H1 (cell line): ENCODE measurements at regions not wholly inside any gene's neighbourhood (a gene's known extent, or its start where the extent isn't known, plus 50 kb on each side); places are given as distances from the start of the nearest gene placed in this dataset.
A peak's percentile ranks its signal among the peaks of the same experiment; 100 is the strongest.

Experiments
- CTCF ChIA-PET: fragments of 300-600 bp; sonication (Branson Sonifier 250); formaldehyde crosslinking; loops from one replicate; lab custom pipeline; 2021; ENCODE audit not compliant: partially characterized antibody; lab: Charles Lee
- POLR2A ChIA-PET: fragments of 300-600 bp; sonication (Branson Sonifier 250); formaldehyde crosslinking; loops from one replicate; lab custom pipeline; 2021; ENCODE audit warnings: inconsistent platforms; ENCODE audit not compliant: partially characterized antibody; lab: Charles Lee
- DNase-seq, 2 experiments: peaks; one replicate each; pipeline versions ENCODE4 v3.0.0 to v3.0.0-alpha.2; 2010 to 2022; ENCODE audit warnings: low spot score in 2 of 2, low read depth in 1 of 2, mixed read lengths in 1 of 2
- FAIRE-seq: peaks from 2 replicates; lab custom pipeline; 2011; peaks lifted over from hg19 to GRCh38; lab: Jason Lieb, UNC
- H2AFZ ChIP-seq: 2 replicates; pipeline ENCODE4 v1.8.1; 2012; ENCODE audit warnings: low read length, inconsistent platforms
- H2AK5ac ChIP-seq: 2 replicates; pipeline ENCODE4 v1.6.1; 2013; ENCODE audit warnings: low read depth, low read length
- H2BK120ac ChIP-seq: replicated peaks from 2 replicates; pipeline ENCODE3; 2013; ENCODE audit warnings: low read depth, low read length, inconsistent platforms
- H2BK12ac ChIP-seq: 2 replicates; pipeline ENCODE4 v1.6.1; 2013; ENCODE audit warnings: low read depth, low read length
- H2BK15ac ChIP-seq: 2 replicates; pipeline ENCODE4 v1.6.1; 2013; ENCODE audit warnings: low read length
- H2BK20ac ChIP-seq: 2 replicates; pipeline ENCODE4 v1.6.1; 2013; ENCODE audit warnings: low read length
- H2BK5ac ChIP-seq: 2 replicates; pipeline ENCODE4 v1.6.1; 2013; ENCODE audit warnings: low read depth, low read length
- H3K14ac ChIP-seq: 2 replicates; pipeline ENCODE4 v1.6.1; 2013; ENCODE audit warnings: inconsistent platforms; ENCODE audit not compliant: insufficient read length
- H3K18ac ChIP-seq: 2 replicates; pipeline ENCODE4 v1.6.1; 2013; ENCODE audit warnings: low read length; ENCODE audit errors: extremely low read depth
- H3K23ac ChIP-seq: 2 replicates; pipeline ENCODE4 v1.6.1; 2013; ENCODE audit warnings: inconsistent platforms; ENCODE audit not compliant: insufficient read length
- H3K23me2 ChIP-seq: 2 replicates; pipeline ENCODE4 v1.6.1; 2013; ENCODE audit warnings: low read depth, low read length
- H3K27ac ChIP-seq: 2 replicates; pipeline ENCODE4 v1.6.1; 2011; ENCODE audit warnings: low read depth, low read length, inconsistent platforms
- H3K27me3 ChIP-seq, 4 experiments: replicated peaks in 1 of 4; 1 replicate in 1 of 4; 2 replicates in 3 of 4; pipeline versions ENCODE4 v1.6.1 to v1.8.1; 2011 to 2013; ENCODE audit warnings: low read length in 3 of 4, mild to moderate bottlenecking in 3 of 4, inconsistent platforms in 2 of 4, mixed read lengths in 2 of 4, moderate library complexity in 1 of 4; ENCODE audit not compliant: control insufficient read depth in 3 of 4, insufficient read depth in 3 of 4; ENCODE audit errors: extremely low read depth in 1 of 4
- H3K36me3 ChIP-seq, 4 experiments: 2 replicates each; pipeline versions ENCODE4 v1.6.1 to v1.8.1; 2011 to 2013; ENCODE audit warnings: mild to moderate bottlenecking in 4 of 4, low read length in 3 of 4, moderate library complexity in 2 of 4, control low read depth in 1 of 4, inconsistent platforms in 1 of 4; ENCODE audit not compliant: insufficient read depth in 4 of 4, control insufficient read depth in 2 of 4
- H3K4ac ChIP-seq: replicated peaks from 2 replicates; pipeline ENCODE3; 2013; ENCODE audit warnings: low read length, low read depth, mixed read lengths, inconsistent platforms; ENCODE audit not compliant: insufficient read length
- H3K4me1 ChIP-seq, 4 experiments: replicated peaks in 1 of 4; 1 replicate in 1 of 4; 2 replicates in 3 of 4; pipeline versions ENCODE4 v1.6.1 to v1.8.1; 2011 to 2013; ENCODE audit warnings: low read length in 3 of 4, inconsistent platforms in 2 of 4, mixed read lengths in 1 of 4; ENCODE audit not compliant: insufficient read depth in 4 of 4, control insufficient read depth in 3 of 4
- H3K4me2 ChIP-seq, 2 experiments: 2 replicates each; pipeline versions ENCODE4 v1.6.1 to v1.8.1; 2011 to 2013; ENCODE audit warnings: low read depth in 2 of 2, low read length in 2 of 2, control low read depth in 1 of 2, inconsistent platforms in 1 of 2, mild to moderate bottlenecking in 1 of 2; ENCODE audit not compliant: insufficient read depth in 1 of 2
- H3K4me3 ChIP-seq, 4 experiments: fragments of 200-600, 300-600 bp in 1 of 4; sonication (generic), shearing (Covaris generic), sonication (Bioruptor Twin) in 1 of 4; 2 replicates each; pipeline versions ENCODE4 v1.5.1 to v1.8.1; 2011 to 2016; ENCODE audit warnings: low read length in 4 of 4, low read depth in 3 of 4, control low read depth in 2 of 4, inconsistent platforms in 2 of 4, mild to moderate bottlenecking in 2 of 4, mixed read lengths in 1 of 4, moderate library complexity in 1 of 4; ENCODE audit not compliant: insufficient read depth in 2 of 4; ENCODE audit errors: extremely low read depth in 1 of 4
- H3K56ac ChIP-seq: replicated peaks from 2 replicates; pipeline ENCODE3; 2013; ENCODE audit warnings: low read depth, mild to moderate bottlenecking, mixed read lengths, low read length, inconsistent platforms; ENCODE audit not compliant: insufficient read length
- H3K79me1 ChIP-seq: 2 replicates; pipeline ENCODE4 v1.6.1; 2013; ENCODE audit warnings: low read depth, low read length, control low read depth
- H3K79me2 ChIP-seq, 2 experiments: 2 replicates each; pipeline versions ENCODE4 v1.6.1 to v1.8.1; 2012 to 2013; ENCODE audit warnings: low read length in 2 of 2, mild to moderate bottlenecking in 2 of 2, inconsistent platforms in 1 of 2; ENCODE audit not compliant: insufficient read depth in 2 of 2, control insufficient read depth in 1 of 2
- H3K9ac ChIP-seq, 4 experiments: replicated peaks in 1 of 4; 1 replicate in 1 of 4; 2 replicates in 3 of 4; pipeline versions ENCODE4 v1.6.1 to v1.8.1; 2011 to 2013; ENCODE audit warnings: low read depth in 3 of 4, low read length in 3 of 4, control low read depth in 2 of 4, mild to moderate bottlenecking in 2 of 4, moderate library complexity in 2 of 4, inconsistent platforms in 1 of 4; ENCODE audit errors: extremely low read depth in 1 of 4
- H3K9me3 ChIP-seq, 2 experiments: 2 replicates each; pipeline versions ENCODE4 v1.6.1 to v1.8.1; 2012 to 2013; ENCODE audit warnings: mild to moderate bottlenecking in 2 of 2, moderate library complexity in 2 of 2, control low read depth in 1 of 2, inconsistent platforms in 1 of 2, low read depth in 1 of 2, low read length in 1 of 2, mixed read lengths in 1 of 2; ENCODE audit not compliant: insufficient read depth in 2 of 2
- H4K20me1 ChIP-seq, 2 experiments: replicated peaks in 1 of 2; 2 replicates each; pipeline versions ENCODE3 to v1.8.1; 2011 to 2013; ENCODE audit warnings: inconsistent platforms in 2 of 2, low read length in 2 of 2, mild to moderate bottlenecking in 1 of 2; ENCODE audit not compliant: insufficient read depth in 2 of 2, control insufficient read depth in 1 of 2
- H4K5ac ChIP-seq: 2 replicates; pipeline ENCODE4 v1.6.1; 2013; ENCODE audit warnings: low read length, low read depth, mixed read lengths, inconsistent platforms; ENCODE audit not compliant: insufficient read length
- H4K8ac ChIP-seq: 2 replicates; pipeline ENCODE4 v1.8.0; 2013; ENCODE audit warnings: mild to moderate bottlenecking, moderate library complexity, low read length, inconsistent platforms; ENCODE audit not compliant: insufficient read depth; ENCODE audit errors: extremely low read depth
- H4K91ac ChIP-seq: replicated peaks from 2 replicates; pipeline ENCODE3; 2013; ENCODE audit warnings: low read length, mixed read lengths, inconsistent platforms; ENCODE audit not compliant: insufficient read length
- ATF3 ChIP-seq: IDR thresholded peaks from 2 replicates; pipeline ENCODE4 v1.6.1; 2011; ENCODE audit warnings: low read depth, mild to moderate bottlenecking, low read length; ENCODE audit not compliant: insufficient read depth
- CHD1 ChIP-seq: IDR thresholded peaks from 2 replicates; pipeline ENCODE4 v1.6.1; 2012; ENCODE audit warnings: low read depth, low read length, improper control_type of control experiment
- EZH2 ChIP-seq: fragments of 200-600 bp; sonication (generic); IDR thresholded peaks from 2 replicates; pipeline ENCODE4 v1.7.1; 2012; ENCODE audit warnings: low read depth, mild to moderate bottlenecking, moderate library complexity, low read length, inconsistent platforms; ENCODE audit not compliant: severe bottlenecking
- GTF2F1 ChIP-seq: IDR thresholded peaks from 2 replicates; pipeline ENCODE4 v1.6.1; 2012; ENCODE audit warnings: low read depth, low read length, improper control_type of control experiment, borderline replicate concordance
- KDM1A ChIP-seq: fragments of 200-600, 300-600 bp; sonication (generic); IDR thresholded peaks from 2 replicates; pipeline ENCODE4 v1.7.1; 2016; ENCODE audit warnings: mild to moderate bottlenecking, low read length, borderline replicate concordance
- POLR2AphosphoS5 ChIP-seq: IDR thresholded peaks from 2 replicates; pipeline ENCODE4 v1.6.1; 2011; ENCODE audit warnings: low read depth, low read length
- SIN3A ChIP-seq, 2 experiments: IDR thresholded peaks in 1 of 2; conservative IDR thresholded peaks in 1 of 2; 2 replicates each; pipeline ENCODE4 v1.6.1; 2011 to 2012; ENCODE audit warnings: low read length in 2 of 2, improper control_type of control experiment in 1 of 2, low read depth in 1 of 2, mild to moderate bottlenecking in 1 of 2
- SIRT6 ChIP-seq: IDR thresholded peaks from one replicate; pipeline ENCODE4 v1.7.1; 2012; ENCODE audit warnings: low read length, inconsistent platforms
- SIX5 ChIP-seq: IDR thresholded peaks from 2 replicates; pipeline ENCODE4 v1.6.1; 2011; ENCODE audit warnings: mild to moderate bottlenecking, low read depth, low read length
- SP1 ChIP-seq: IDR thresholded peaks from 2 replicates; pipeline ENCODE4 v1.6.1; 2011; ENCODE audit warnings: low read depth, low read length
- SP2 ChIP-seq: IDR thresholded peaks from 2 replicates; pipeline ENCODE4 v1.6.1; 2012; ENCODE audit warnings: mild to moderate bottlenecking, low read length, inconsistent platforms
- TAF7 ChIP-seq: optimal IDR thresholded peaks from 2 replicates; pipeline ENCODE3; 2011; ENCODE audit warnings: low read depth, mild to moderate bottlenecking, inconsistent platforms, low read length, moderate library complexity, borderline replicate concordance
- TEAD4 ChIP-seq: IDR thresholded peaks from 2 replicates; pipeline ENCODE4 v1.6.1; 2012; ENCODE audit warnings: low read depth, low read length, inconsistent platforms, mixed read lengths
- WGBS, 2 experiments: shearing (Covaris generic) in 1 of 2; methylation state at CpG; one replicate each; pipeline versions ENCODE4 v1.1.6 to v1.1.7; 2013 to 2015; ENCODE audit warnings: low lambda C conversion rate in 2 of 2, mixed read lengths in 2 of 2, inconsistent platforms in 1 of 2, low coverage in 1 of 2, missing lambda C conversion rate in 1 of 2; ENCODE audit not compliant: insufficient replicate concordance in 2 of 2, insufficient coverage in 1 of 2, insufficient read length in 1 of 2; ENCODE audit errors: extremely low coverage in 1 of 2, missing lambda C conversion rate in 1 of 2; 5-methylcytosine and 5-hydroxymethylcytosine counted together

- Histone ChIP-seq H3K36me3 (no peaks in the 10 kb centered on the region), H3K27ac (no peak overlapping the region), H3K4me1 (peaks cover 2 to 37% (median 26%) of the 10 kb centered on the region in 4 experiments), H2AFZ (no peak overlapping the region), H3K23ac (no peak overlapping the region), H3K9ac (no peak overlapping the region), H4K5ac (no peak overlapping the region), H3K4ac (no peak overlapping the region), H3K9me3 (no peaks in the 10 kb centered on the region), H2AK5ac (no peak overlapping the region; the same call in 1 of the 2 replicates), H3K79me2 (no peaks in the 10 kb centered on the region), H2BK120ac (no peak overlapping the region), H2BK20ac (no peak overlapping the region), H4K91ac (no peak overlapping the region), H4K8ac (no peak overlapping the region), H2BK5ac (no peak overlapping the region; the same call in 1 of the 2 replicates), H3K14ac (no peak overlapping the region), H4K20me1 (peaks cover 0 to 4% of the 10 kb centered on the region in 2 experiments), H3K23me2 (peaks cover 10% of the 10 kb centered on the region; the same call in 1 of the 2 replicates), H3K27me3 (no peaks in the 10 kb centered on the region; a peak in 1 of 7 replicates), H3K4me2 (no peak overlapping the region), H3K56ac (no peak overlapping the region), H3K79me1 (peaks cover 2% of the 10 kb centered on the region; the same call in 1 of the 2 replicates), H2BK12ac (peak overlapping the region; percentile 87; the same call in 1 of the 2 replicates), H3K4me3 (no peak overlapping the region), H3K18ac (peak overlapping the region; percentile 36; the same call in 1 of the 2 replicates), H2BK15ac (no peak overlapping the region)
- DNase-seq (no peak), FAIRE-seq (no peak)
- 87% methylated on average over 20 of the region's 20 CpGs; no CpG with 5 or more reads in 1 of the 2 experiments for whole genome bisulfite sequencing, 2 experiments
- CTCF ChIA-PET: interaction anchor here (0.8 to 2.1 kb wide), 6 partner anchors 10 to 191 kb away, joined by 3 to 8 read pairs (median 5); no protein-coding TSS in a partner anchor
- POLR2A ChIA-PET: interaction anchor here (0.7 to 0.9 kb wide), 3 partner anchors 9 to 528 kb away, joined by 3 to 4 read pairs (median 3); no protein-coding TSS in a partner anchor
- no peak for TF ChIP-seq SIX5
- TF ChIP-seq SIRT6: no peak
- TF ChIP-seq TAF7: no peak
- no peak for TF ChIP-seq EZH2
- no peak for TF ChIP-seq SP2
- no peak for TF ChIP-seq GTF2F1
- no peak for TF ChIP-seq CHD1
- TF ChIP-seq TEAD4: no peak
- no peak for TF ChIP-seq SIN3A (conservative IDR thresholded peaks at IDR 0.05 in 1 of 2, IDR thresholded peaks at IDR 0.05 in 1 of 2; ENCODE audit: low read depth in 1 of 2, low read length in 2 of 2)
- TF ChIP-seq ATF3: no peak
- no peak for TF ChIP-seq POLR2AphosphoS5
- no peak for TF ChIP-seq KDM1A
- TF ChIP-seq SP1: no peak
These were observed 114.5 kb downstream of the FAM53A start for GRCh38 chr4:1569461-1570151.
